ENCODE measurements at regions not wholly inside any gene's neighbourhood (a gene's known extent, or its start where the extent isn't known, plus 50 kb on each side); places are given as distances from the start of the nearest gene placed in this dataset.

DNA sequence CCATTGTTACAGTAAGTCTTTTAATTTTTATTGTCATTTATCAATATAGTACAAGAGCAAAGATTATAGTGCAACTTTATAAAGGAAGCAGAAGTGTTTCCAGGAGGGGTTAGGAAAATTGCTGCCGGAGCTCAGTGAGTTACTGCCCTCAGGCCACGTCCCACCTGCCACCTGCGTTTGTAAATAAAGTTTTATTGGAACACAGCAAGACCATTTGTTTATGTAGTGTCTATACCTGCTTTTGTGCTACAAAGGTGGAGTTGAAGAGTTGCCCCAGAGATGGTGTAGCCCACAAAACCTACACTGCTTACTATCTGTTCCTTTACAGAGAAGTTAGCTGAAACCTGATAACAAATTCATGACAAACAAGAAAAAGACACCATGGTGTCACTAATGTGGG, 437.8 kb upstream of the B3GAT1 start:
- DNase-seq (ENCODE audit: low spot score): no peak
- in situ Hi-C loops (cut with MboI; ENCODE audit: low sequenced_read_pairs, unreplicated experiment): no loop called here
- TF ChIP-seq, protein P1, sequence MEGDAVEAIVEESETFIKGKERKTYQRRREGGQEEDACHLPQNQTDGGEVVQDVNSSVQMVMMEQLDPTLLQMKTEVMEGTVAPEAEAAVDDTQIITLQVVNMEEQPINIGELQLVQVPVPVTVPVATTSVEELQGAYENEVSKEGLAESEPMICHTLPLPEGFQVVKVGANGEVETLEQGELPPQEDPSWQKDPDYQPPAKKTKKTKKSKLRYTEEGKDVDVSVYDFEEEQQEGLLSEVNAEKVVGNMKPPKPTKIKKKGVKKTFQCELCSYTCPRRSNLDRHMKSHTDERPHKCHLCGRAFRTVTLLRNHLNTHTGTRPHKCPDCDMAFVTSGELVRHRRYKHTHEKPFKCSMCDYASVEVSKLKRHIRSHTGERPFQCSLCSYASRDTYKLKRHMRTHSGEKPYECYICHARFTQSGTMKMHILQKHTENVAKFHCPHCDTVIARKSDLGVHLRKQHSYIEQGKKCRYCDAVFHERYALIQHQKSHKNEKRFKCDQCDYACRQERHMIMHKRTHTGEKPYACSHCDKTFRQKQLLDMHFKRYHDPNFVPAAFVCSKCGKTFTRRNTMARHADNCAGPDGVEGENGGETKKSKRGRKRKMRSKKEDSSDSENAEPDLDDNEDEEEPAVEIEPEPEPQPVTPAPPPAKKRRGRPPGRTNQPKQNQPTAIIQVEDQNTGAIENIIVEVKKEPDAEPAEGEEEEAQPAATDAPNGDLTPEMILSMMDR (IDR thresholded peaks at IDR 0.05; ENCODE audit: borderline replicate concordance, control extremely low read depth, extremely low read depth, insufficient read depth, missing control alignments): no peak

DNA sequence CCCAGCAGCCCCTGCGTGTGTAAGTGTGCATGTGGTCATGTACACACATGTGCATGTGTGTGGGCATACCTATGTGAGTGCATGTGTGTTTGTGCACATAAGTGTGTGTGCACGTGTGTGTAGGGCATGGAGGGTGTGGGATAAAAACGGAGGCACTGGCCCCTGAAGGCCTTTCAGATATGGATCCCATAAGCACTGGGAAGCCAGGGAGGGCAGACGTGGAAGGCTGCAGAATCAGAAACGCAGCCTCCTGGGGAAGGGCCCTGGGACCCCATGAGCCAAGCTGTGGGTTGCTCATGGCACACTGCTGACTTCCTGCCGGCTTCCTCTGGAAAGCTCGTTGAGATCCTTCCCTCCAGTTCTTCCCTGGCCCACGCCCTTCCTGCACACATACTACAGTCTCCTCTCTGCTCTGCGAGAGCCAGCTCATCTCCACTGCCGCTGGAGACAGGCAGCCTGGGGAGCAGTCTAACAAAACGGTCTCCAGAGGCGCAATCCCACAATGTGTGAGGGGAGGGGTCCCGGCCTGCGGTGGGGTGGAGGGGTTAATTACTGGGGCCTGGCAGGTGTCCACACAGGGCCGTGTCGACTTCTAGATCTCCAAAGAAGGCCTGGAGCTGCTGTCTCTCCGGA, 435.2 kb upstream of the B3GAT1 start:
- TF ChIP-seq, protein P1 (IDR thresholded peaks at IDR 0.05; ENCODE audit: borderline replicate concordance, control extremely low read depth, extremely low read depth, insufficient read depth, missing control alignments): no peak
- in situ Hi-C loops (cut with MboI; ENCODE audit: low sequenced_read_pairs, unreplicated experiment): no loop called here

DNA sequence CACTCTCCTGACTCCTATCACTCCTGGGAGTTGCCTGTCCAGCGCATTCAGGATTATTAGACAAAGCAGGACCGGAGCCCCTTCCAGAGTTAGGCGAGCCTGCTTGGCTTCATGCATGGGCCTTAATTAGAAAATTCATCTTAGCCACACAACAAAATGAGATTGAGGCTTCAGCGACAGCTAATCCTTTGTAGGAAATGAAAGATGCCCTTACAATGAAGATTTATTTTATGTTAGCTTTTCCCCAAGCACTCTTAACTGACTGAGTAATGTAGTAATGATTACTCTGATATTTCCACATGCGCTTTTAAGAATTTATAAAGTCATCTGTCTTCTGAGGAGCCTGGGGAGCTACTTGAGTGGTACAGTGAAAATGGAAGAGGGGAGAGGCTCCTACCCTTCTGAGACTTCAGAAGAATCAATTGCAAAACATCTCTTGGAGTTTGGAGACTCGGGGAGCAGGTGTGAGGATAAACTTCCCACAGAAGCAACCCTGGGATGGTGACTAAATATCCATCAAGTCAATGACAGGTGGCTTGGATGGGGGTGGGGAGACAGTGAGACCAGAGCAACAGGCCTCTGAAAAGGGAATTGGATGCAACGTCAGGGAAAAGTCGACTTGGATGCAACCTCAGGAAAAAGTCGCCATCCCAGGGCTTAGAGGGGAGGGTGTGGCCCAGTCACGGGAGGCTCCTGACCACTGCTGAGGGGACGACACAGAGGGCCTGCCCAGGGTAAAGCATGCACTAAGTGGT, 434.5 kb upstream of the B3GAT1 start:
- no peak for DNase-seq (ENCODE audit: low spot score)
- TF ChIP-seq, protein P1 (IDR thresholded peaks at IDR 0.05; ENCODE audit: borderline replicate concordance, control extremely low read depth, extremely low read depth, insufficient read depth, missing control alignments): no peak
- in situ Hi-C loops (cut with MboI; ENCODE audit: low sequenced_read_pairs, unreplicated experiment): no loop called here

More for the DNA sequence above, 435.2 kb upstream of the B3GAT1 start:
- no peak for DNase-seq (ENCODE audit: low spot score)

DNA sequence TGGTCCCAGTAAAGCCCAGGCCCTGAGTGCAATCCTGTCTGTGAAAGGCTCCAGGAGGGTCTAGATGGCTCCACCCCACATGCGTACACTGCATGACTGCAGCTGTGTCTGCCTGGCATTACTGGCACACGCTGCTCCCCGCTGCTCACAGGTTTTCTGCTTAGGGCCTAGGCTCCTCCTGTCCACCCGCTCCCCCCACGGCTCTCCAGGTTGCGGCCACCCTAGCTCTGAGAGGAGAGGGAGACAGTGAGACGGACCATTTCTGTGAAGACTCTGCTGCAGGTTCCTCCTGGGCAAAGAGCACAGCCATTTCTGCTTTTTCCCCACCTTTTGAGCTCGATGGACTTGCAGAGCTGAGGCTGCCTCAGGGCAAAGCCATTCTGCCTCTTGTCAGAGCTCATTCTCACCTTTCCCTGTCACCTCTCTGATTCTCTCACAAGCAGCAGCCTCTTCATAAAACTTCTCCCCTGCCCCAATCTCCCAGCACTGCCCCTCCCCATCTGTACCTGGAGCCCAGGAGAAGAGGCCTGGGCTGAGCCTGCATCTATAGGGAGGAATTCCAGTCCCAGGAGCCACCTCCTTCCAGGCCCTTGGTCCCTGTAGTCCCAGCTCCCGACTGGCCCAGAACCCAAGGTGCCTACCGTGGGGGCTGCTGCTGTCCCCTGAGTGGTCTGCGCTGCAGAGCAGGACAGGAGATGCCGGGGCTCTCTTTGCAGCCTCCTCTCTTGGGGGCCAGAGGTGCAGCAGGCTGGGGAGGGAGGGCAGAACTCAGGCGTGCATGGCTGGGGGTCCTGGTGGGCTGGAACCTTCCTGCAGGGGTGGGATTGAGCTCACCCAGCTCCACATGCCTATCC, 433.7 kb upstream of the B3GAT1 start:
- no peak for DNase-seq (ENCODE audit: low spot score)
- TF ChIP-seq, protein P1 (IDR thresholded peaks at IDR 0.05; ENCODE audit: borderline replicate concordance, control extremely low read depth, extremely low read depth, insufficient read depth, missing control alignments): no peak
- in situ Hi-C loops (cut with MboI; ENCODE audit: low sequenced_read_pairs, unreplicated experiment): no loop called here

DNA sequence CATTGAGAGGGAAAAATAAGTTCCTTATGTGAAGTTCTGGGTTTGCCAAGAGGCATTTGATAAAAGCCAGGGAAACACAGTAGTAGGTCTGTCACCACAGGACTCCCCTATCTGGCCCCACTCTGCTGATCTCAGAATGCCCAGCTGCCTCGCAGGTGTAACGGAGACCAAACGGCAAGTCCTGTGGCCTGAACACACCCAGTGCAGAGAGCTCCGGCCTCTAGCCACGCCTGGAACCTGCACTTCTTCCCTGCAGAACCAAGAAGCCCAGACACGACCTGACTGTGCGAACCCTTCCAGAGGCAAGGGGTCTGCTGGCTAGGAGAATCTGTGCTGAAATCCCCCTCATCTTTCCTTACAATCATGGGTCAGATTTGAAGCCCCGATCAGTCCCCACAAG, 432.8 kb upstream of the B3GAT1 start:
- in situ Hi-C loops (cut with MboI; ENCODE audit: low sequenced_read_pairs, unreplicated experiment): no loop called here
- DNase-seq (ENCODE audit: low spot score): no peak
- TF ChIP-seq, protein P1 (IDR thresholded peaks at IDR 0.05; ENCODE audit: borderline replicate concordance, control extremely low read depth, extremely low read depth, insufficient read depth, missing control alignments): no peak

DNA sequence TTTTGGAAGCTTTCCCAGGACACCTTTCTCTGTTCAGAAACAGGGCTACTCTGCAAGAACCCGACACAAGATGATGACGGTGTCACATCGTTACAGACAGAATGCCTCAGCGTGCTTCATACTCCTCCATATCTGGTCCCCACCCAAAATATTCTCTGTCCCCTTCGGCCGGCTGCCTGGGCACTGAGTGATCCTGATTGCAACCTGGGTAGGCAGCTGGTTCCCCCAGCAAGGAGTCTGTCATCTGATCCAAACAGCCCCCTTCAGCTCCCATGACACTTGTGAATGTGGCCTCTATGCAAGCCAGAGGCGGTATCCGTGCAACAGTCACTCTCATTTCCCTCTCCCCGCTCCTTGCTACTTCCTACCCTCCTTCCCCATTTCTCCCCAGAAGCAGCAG, 431.7 kb upstream of the B3GAT1 start:
- DNase-seq (ENCODE audit: low spot score): no peak
- in situ Hi-C loops (cut with MboI; ENCODE audit: low sequenced_read_pairs, unreplicated experiment): no loop called here
- TF ChIP-seq, protein P1 (IDR thresholded peaks at IDR 0.05; ENCODE audit: borderline replicate concordance, control extremely low read depth, extremely low read depth, insufficient read depth, missing control alignments): no peak

Data from GM13976 (cell line).